ENCODE measurements at regions not wholly inside any gene's neighbourhood (a gene's known extent, or its start where the extent isn't known, plus 50 kb on each side); places are given as distances from the start of the nearest gene placed in this dataset.

DNA sequence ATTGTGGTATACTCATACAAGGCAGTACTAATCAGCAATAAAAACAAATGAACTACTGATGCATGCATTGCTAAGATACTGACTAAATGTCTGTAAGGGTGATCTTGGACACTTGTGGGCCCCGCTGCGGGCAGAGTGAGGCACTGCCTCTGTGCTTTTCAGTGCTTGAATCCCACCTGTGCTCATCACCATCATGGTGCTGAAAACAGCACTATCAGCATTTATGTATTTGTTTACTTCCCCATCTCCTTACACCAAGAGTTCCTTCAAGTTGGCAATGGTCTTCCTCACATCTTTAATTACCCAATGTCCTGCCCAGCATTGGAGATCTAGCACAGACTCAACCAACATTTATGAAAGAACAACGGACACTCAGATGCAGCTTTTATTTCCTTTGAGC is 193.7 kb upstream of the RFC3 start:
- DNase-seq (ENCODE audit: low spot score) = no peak
- in situ Hi-C loops (cut with MboI; ENCODE audit: low sequenced_read_pairs, unreplicated experiment) = no loop called here
- TF ChIP-seq, protein P1, sequence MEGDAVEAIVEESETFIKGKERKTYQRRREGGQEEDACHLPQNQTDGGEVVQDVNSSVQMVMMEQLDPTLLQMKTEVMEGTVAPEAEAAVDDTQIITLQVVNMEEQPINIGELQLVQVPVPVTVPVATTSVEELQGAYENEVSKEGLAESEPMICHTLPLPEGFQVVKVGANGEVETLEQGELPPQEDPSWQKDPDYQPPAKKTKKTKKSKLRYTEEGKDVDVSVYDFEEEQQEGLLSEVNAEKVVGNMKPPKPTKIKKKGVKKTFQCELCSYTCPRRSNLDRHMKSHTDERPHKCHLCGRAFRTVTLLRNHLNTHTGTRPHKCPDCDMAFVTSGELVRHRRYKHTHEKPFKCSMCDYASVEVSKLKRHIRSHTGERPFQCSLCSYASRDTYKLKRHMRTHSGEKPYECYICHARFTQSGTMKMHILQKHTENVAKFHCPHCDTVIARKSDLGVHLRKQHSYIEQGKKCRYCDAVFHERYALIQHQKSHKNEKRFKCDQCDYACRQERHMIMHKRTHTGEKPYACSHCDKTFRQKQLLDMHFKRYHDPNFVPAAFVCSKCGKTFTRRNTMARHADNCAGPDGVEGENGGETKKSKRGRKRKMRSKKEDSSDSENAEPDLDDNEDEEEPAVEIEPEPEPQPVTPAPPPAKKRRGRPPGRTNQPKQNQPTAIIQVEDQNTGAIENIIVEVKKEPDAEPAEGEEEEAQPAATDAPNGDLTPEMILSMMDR (IDR thresholded peaks at IDR 0.05; ENCODE audit: borderline replicate concordance, control extremely low read depth, extremely low read depth, insufficient read depth, missing control alignments) = no peak

DNA sequence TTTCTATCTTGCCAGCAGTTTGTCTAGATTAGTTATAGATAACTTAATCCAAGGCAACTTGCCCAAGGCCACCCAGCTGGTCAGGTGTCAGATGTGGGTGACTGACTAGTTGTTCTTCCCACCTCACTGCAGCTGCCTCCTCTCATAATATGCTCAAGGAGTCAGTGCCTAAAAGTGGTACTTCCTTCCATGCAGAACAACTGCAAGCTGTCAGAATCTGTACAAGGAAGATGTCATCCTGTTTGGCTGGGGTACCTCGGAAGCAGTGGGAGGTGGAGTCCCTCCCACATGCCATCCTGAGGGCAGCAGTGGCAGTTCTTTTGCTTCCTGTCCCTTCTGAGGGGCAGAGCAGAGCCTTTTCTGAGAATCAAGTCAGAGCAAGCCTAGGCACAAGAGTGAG is 193.2 kb upstream of the RFC3 start:
- no peak for DNase-seq (ENCODE audit: low spot score)
- in situ Hi-C loops (cut with MboI; ENCODE audit: low sequenced_read_pairs, unreplicated experiment) = no loop called here
- TF ChIP-seq, protein P1 (IDR thresholded peaks at IDR 0.05; ENCODE audit: borderline replicate concordance, control extremely low read depth, extremely low read depth, insufficient read depth, missing control alignments) = no peak

DNA sequence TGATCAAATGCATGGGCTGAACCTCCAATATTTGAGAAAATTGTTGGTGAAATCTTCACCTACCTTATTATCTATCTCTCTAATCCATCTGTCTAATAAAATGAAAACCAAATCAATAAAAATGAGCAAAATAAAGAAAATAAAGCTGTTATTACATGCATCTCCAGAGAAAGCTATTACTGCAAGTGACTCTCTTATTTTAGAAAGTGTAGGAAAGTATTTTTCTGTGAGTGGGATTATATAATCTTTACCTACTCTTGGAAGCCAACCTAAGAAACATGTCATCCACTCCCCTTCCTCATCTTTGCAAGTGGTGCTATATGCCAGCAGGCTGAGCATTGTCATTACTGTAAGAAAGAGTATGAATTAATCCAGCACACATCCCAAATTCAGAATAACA is 191.5 kb upstream of the RFC3 start:
- in situ Hi-C loops (cut with MboI; ENCODE audit: low sequenced_read_pairs, unreplicated experiment) = no loop called here
- TF ChIP-seq, protein P1 (IDR thresholded peaks at IDR 0.05; ENCODE audit: borderline replicate concordance, control extremely low read depth, extremely low read depth, insufficient read depth, missing control alignments) = no peak

DNA sequence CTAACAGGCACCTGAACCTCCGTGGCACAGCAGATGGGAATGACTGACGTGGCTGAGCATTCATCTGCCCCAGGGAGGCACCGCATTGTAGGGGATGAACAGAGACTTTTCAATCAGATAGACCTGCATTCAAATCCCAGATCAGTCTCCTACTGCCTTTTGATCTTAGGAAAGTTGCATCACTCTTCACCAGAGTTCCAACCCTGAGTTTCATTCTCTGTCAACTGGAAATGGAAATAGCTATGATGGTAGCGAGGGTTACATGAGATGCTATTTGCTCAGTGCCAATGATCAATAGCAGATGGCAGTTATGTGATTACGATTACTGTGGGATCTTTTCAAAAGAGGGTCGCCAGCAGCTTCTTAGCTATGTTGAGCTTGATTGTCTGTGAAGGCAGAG is 189.3 kb upstream of the RFC3 start:
- TF ChIP-seq, protein P1 (IDR thresholded peaks at IDR 0.05; ENCODE audit: borderline replicate concordance, control extremely low read depth, extremely low read depth, insufficient read depth, missing control alignments) = no peak
- in situ Hi-C loops (cut with MboI; ENCODE audit: low sequenced_read_pairs, unreplicated experiment) = no loop called here
- DNase-seq (ENCODE audit: low spot score) = no peak

More for the DNA sequence above, 191.5 kb upstream of the RFC3 start:
- DNase-seq (ENCODE audit: low spot score) = no peak

DNA sequence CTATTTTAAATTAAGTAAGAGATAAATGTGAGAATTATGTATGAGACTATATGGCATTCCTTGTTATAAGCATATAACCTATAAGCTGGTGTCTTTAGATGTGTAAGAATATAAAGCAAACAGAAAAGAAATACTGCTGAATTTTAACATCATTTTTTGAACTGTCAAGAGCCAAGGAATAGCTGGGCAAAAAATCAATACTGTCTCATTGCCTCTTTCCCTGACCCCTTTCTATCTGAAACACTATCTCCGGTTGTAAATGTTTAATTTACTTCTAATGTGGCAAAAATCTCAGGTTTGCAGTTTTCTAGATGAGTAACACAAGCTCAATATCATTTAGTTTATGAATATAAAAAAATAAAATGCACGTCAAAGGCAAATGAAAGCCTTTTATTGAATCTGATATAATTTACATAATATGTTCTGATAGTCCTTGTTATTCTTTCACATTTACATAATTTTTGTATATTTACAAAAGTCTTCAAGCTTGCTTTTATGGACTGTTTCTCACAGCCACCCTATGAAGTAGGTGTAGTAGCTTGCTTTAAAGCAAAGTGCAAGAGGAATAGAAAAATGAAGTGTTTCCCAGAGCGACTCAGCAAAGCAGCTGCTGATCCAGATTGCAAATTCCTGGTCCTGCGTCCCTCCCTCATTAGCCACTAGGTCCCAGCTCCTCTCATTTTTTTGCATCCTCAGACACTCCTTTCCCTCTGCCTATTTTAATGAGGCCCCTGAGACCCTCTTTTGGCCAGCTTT is 188.2 kb upstream of the RFC3 start:
- in situ Hi-C loops (cut with MboI; ENCODE audit: low sequenced_read_pairs, unreplicated experiment) = no loop called here
- TF ChIP-seq, protein P1 (IDR thresholded peaks at IDR 0.05; ENCODE audit: borderline replicate concordance, control extremely low read depth, extremely low read depth, insufficient read depth, missing control alignments) = no peak
- DNase-seq (ENCODE audit: low spot score) = no peak

DNA sequence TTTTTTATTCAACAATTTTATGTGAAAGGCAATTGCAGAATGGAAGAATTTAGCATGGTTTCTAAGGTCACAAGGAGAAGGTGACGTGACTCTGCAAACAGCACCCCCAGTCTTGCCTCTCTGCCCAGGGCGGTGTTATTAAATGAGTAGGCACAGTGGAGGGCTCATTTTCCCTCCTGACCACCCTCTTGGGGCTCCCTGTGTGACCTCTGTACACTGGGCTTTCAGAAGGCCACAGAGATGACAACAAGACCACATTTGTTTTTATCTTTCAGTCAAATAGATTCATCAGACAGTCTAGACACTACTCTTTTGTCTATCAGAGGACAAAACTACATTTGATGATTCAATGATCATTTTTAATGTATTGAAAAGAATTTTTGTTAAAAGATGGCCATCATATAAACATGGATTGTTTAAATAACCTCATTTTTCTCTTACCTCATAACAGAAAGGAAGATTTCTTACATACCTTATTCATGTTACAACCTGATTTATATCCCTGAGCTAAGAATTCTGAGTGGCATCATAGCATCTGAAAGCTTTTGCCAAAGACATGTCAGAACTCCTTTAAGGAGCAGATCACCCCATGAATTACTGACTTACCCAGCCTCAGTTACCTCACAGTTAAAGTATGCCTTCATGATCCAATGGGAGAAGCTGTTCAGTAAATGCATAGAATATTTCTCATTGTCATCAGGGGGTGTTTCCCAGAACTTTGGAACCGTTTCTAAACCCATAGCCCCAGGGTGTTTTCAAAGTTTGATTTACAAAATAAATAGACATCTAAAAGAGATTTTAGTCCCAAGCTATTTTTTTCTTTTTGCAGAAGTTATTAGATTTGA is 184.0 kb upstream of the RFC3 start:
- no peak for DNase-seq (ENCODE audit: low spot score)
- TF ChIP-seq, protein P1 (IDR thresholded peaks at IDR 0.05; ENCODE audit: borderline replicate concordance, control extremely low read depth, extremely low read depth, insufficient read depth, missing control alignments) = no peak
- in situ Hi-C loops (cut with MboI; ENCODE audit: low sequenced_read_pairs, unreplicated experiment) = no loop called here

All from GM13976 (cell line).